ENCODE measurements at regions not wholly inside any gene's neighbourhood (a gene's known extent, or its start where the extent isn't known, plus 50 kb on each side); places are given as distances from the start of the nearest gene placed in this dataset.

GRCh38 chr5:61878471-61878870 is 427.5 kb upstream of the KIF2A start:
- Histone ChIP-seq H3K27me3 (ENCODE audit: control insufficient read depth, insufficient read depth, low read length) (no peaks in the 10 kb centered on the region), H3K4me3 (ENCODE audit: low read length) (no peak overlapping the region), H3K4me1 (ENCODE audit: control insufficient read depth, insufficient read depth, low read length) (no peaks in the 10 kb centered on the region), H3K9me3 (ENCODE audit: control insufficient read depth, insufficient read depth, low read length) (no peaks in the 10 kb centered on the region), H3K36me3 (ENCODE audit: control insufficient read depth, insufficient read depth, low read length) (no peaks in the 10 kb centered on the region), H3K27ac (ENCODE audit: low read length) (no peak overlapping the region)
- WGBS (ENCODE audit: insufficient coverage) = 97% methylated on average over 3 of the region's 3 CpGs
- H3K9me3 Mint-ChIP-seq = peaks cover 0 to 4% of the 10 kb centered on the region in 2 donors
- H3K27me3 Mint-ChIP-seq (ENCODE audit: low read depth in 2 of 2) = no peaks in the 10 kb centered on the region
- no peak for ATAC-seq
- no peaks in the 10 kb centered on the region for H3K4me1 Mint-ChIP-seq
- intact Hi-C loops (cut with micrococcal nuclease) = no loop called here
- no peak for TF ChIP-seq CTCF (IDR thresholded peaks at IDR 0.05)
- no peak overlapping the region for H3K27ac Mint-ChIP-seq
- DNase-seq = no peak
- H3K36me3 Mint-ChIP-seq = no peaks in the 10 kb centered on the region
- no peak overlapping the region for H3K4me3 Mint-ChIP-seq

GRCh38 chr5:61881821-61882487 is 424.1 kb upstream of the KIF2A start:
- no peaks in the 10 kb centered on the region for H3K9me3 ChIP-seq (ENCODE audit: control insufficient read depth, insufficient read depth, low read length)
- Mint-ChIP-seq H3K27me3 (ENCODE audit: low read depth in 2 of 2) (no peaks in the 10 kb centered on the region), H3K4me3 (no peak overlapping the region), H3K4me1 (no peaks in the 10 kb centered on the region), H3K9me3 (peaks cover 3 to 4% of the 10 kb centered on the region in 2 donors), H3K27ac (no peak overlapping the region), H3K36me3 (no peaks in the 10 kb centered on the region)
- no peaks in the 10 kb centered on the region for H3K36me3 ChIP-seq (ENCODE audit: control insufficient read depth, insufficient read depth, low read length)
- H3K27ac ChIP-seq (ENCODE audit: low read length) = no peak overlapping the region
- WGBS (ENCODE audit: insufficient coverage) = 84% methylated on average over 6 of the region's 6 CpGs
- no peak for TF ChIP-seq CTCF (IDR thresholded peaks at IDR 0.05)
- DNase-seq (no peak), ATAC-seq (no peak)
- no peaks in the 10 kb centered on the region for H3K4me1 ChIP-seq (ENCODE audit: control insufficient read depth, insufficient read depth, low read length)
- no peak overlapping the region for H3K4me3 ChIP-seq (ENCODE audit: low read length)
- no peaks in the 10 kb centered on the region for H3K27me3 ChIP-seq (ENCODE audit: control insufficient read depth, insufficient read depth, low read length)
- intact Hi-C loops (cut with micrococcal nuclease) = no loop called here

GRCh38 chr5:61882901-61883500 is 423.0 kb upstream of the KIF2A start:
- Histone ChIP-seq H3K9me3 (ENCODE audit: control insufficient read depth, insufficient read depth, low read length) (peaks cover under 1% of the 10 kb centered on the region), H3K36me3 (ENCODE audit: control insufficient read depth, insufficient read depth, low read length) (no peaks in the 10 kb centered on the region), H3K27ac (ENCODE audit: low read length) (no peak overlapping the region), H3K4me3 (ENCODE audit: low read length) (no peak overlapping the region), H3K4me1 (ENCODE audit: control insufficient read depth, insufficient read depth, low read length) (no peaks in the 10 kb centered on the region), H3K27me3 (ENCODE audit: control insufficient read depth, insufficient read depth, low read length) (no peaks in the 10 kb centered on the region)
- no peaks in the 10 kb centered on the region for H3K4me1 Mint-ChIP-seq
- no peaks in the 10 kb centered on the region for H3K27me3 Mint-ChIP-seq (ENCODE audit: low read depth in 2 of 2)
- peaks cover 4 to 8% of the 10 kb centered on the region in 2 donors for H3K9me3 Mint-ChIP-seq
- H3K4me3 Mint-ChIP-seq = no peak overlapping the region
- ATAC-seq = no peak
- no peak for TF ChIP-seq CTCF (IDR thresholded peaks at IDR 0.05)
- WGBS (ENCODE audit: insufficient coverage) = 93% methylated on average over 8 of the region's 9 CpGs
- no peak for DNase-seq
- no peaks in the 10 kb centered on the region for H3K36me3 Mint-ChIP-seq
- intact Hi-C loops (cut with micrococcal nuclease) = no loop called here
- H3K27ac Mint-ChIP-seq = no peak overlapping the region

All from natural killer cell (primary cell).